ENCODE measurements at regions not wholly inside any gene's neighbourhood (a gene's known extent, or its start where the extent isn't known, plus 50 kb on each side); places are given as distances from the start of the nearest gene placed in this dataset.

DNA sequence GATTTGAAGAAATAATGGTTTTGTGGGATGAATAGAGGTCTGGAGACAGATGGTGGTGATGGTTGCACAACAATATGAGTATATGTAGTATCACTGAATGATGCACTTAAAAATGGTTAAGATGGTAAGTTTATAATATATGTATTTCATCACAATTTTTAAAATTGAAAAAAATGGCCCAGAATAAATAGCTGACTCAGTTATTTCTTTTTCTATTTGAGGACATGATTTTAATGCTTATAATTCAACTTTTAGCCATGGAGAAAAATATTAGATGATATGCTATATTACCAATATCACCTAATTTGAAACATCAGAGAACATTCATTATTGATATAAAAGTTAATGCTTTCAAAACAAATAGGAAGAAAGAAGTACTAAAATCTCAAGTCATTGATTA is 339.8 kb upstream of the LINC00305 start:
- ChIA-PET CTCF (ENCODE audit: low intra/inter-chr PET ratio) (no interaction called here), POLR2A (no interaction called here)
- intact Hi-C loops (cut with micrococcal nuclease) = no loop called here
- in situ Hi-C loops (cut with MboI) = no loop called here
- no peak overlapping the region for H3K9ac ChIP-seq (ENCODE audit: insufficient read depth in 1 of 2, low read depth in 2 of 2, low read length in 2 of 2)
- no peak overlapping the region for H3K27ac ChIP-seq (ENCODE audit: extremely low read depth, low read depth, low read length)
- no peaks in the 10 kb centered on the region for H3K79me2 ChIP-seq (ENCODE audit: control insufficient read depth, insufficient read depth, low read length)
- no peak overlapping the region for H3K4me3 ChIP-seq
- FAIRE-seq = no peak
- no peaks in the 10 kb centered on the region for H3K9me1 ChIP-seq (ENCODE audit: control insufficient read depth, insufficient read depth, low read length)
- H3K4me2 ChIP-seq (ENCODE audit: insufficient read depth, low read length) = no peak overlapping the region
- H3K36me3 ChIP-seq (ENCODE audit: control insufficient read depth, insufficient read depth, low read length) = no peaks in the 10 kb centered on the region
- H3K27me3 ChIP-seq (ENCODE audit: control insufficient read depth in 2 of 2, insufficient read depth in 2 of 2, low read length in 2 of 2) = no peaks in the 10 kb centered on the region
- H4K20me1 ChIP-seq (replicated peaks; ENCODE audit: control insufficient read depth, insufficient read depth, low read length) = no peaks in the 10 kb centered on the region
- ATAC-seq = no peak
- no peak for DNase-seq (ENCODE audit: extremely low read depth in 1 of 4, low spot score in 3 of 4)
- H3K4me1 ChIP-seq (replicated peaks in 1 of 2; ENCODE audit: control insufficient read depth in 2 of 2, insufficient read depth in 2 of 2, low read length in 2 of 2) = no peaks in the 10 kb centered on the region
- H2AFZ ChIP-seq (ENCODE audit: low read depth, low read length) = no peak overlapping the region
- BruUV-seq (replicated peaks) = no TSS peak
- no peaks in the 10 kb centered on the region for H3K9me3 ChIP-seq (replicated peaks; ENCODE audit: control insufficient read depth, insufficient read depth, low read depth, low read length)
- TF ChIP-seq ESRRB (CRISPR knock-in tag; IDR thresholded peaks at IDR 0.05; ENCODE audit: borderline replicate concordance) (no peak), GATA2 (CRISPR knock-in tag; IDR thresholded peaks at IDR 0.05) (no peak), ZNF140 (CRISPR knock-in tag; IDR thresholded peaks at IDR 0.05) (no peak), TAF7 (tag; IDR thresholded peaks at IDR 0.05) (no peak), MTA2 (IDR thresholded peaks at IDR 0.05; ENCODE audit: low read depth) (no peak), ZNF316 (IDR thresholded peaks at IDR 0.05) (peak; percentile 55), ZNF133 (CRISPR knock-in tag; IDR thresholded peaks at IDR 0.05) (no peak)
- TF ChIP-seq, protein P1, sequence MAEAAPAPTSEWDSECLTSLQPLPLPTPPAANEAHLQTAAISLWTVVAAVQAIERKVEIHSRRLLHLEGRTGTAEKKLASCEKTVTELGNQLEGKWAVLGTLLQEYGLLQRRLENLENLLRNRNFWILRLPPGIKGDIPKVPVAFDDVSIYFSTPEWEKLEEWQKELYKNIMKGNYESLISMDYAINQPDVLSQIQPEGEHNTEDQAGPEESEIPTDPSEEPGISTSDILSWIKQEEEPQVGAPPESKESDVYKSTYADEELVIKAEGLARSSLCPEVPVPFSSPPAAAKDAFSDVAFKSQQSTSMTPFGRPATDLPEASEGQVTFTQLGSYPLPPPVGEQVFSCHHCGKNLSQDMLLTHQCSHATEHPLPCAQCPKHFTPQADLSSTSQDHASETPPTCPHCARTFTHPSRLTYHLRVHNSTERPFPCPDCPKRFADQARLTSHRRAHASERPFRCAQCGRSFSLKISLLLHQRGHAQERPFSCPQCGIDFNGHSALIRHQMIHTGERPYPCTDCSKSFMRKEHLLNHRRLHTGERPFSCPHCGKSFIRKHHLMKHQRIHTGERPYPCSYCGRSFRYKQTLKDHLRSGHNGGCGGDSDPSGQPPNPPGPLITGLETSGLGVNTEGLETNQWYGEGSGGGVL (CRISPR knock-in tag; IDR thresholded peaks at IDR 0.05) = no peak
- TF ChIP-seq, protein P2, sequence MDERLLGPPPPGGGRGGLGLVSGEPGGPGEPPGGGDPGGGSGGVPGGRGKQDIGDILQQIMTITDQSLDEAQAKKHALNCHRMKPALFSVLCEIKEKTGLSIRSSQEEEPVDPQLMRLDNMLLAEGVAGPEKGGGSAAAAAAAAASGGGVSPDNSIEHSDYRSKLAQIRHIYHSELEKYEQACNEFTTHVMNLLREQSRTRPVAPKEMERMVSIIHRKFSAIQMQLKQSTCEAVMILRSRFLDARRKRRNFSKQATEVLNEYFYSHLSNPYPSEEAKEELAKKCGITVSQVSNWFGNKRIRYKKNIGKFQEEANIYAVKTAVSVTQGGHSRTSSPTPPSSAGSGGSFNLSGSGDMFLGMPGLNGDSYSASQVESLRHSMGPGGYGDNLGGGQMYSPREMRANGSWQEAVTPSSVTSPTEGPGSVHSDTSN (CRISPR knock-in tag; IDR thresholded peaks at IDR 0.05; ENCODE audit: low read depth) = no peak
- TF ChIP-seq, protein P2 (tag; conservative IDR thresholded peaks at IDR 0.05; ENCODE audit: low read depth) = no peak

Data from K562 (cell line).